ENCODE measurements at regions not wholly inside any gene's neighbourhood (a gene's known extent, or its start where the extent isn't known, plus 50 kb on each side); places are given as distances from the start of the nearest gene placed in this dataset.

GRCh38 chr2:3959372-3959771 lies 256.0 kb downstream of the DCDC2C start:
- no peak overlapping the region for H3K9ac ChIP-seq (ENCODE audit: low read length in 2 of 2)
- no peaks in the 10 kb centered on the region for H3K4me1 ChIP-seq (ENCODE audit: control insufficient read depth, insufficient read depth, low read length)
- H3K9me3 ChIP-seq (ENCODE audit: control insufficient read depth in 2 of 2, low read length in 2 of 2), result no peaks in the 10 kb centered on the region
- H3K36me3 ChIP-seq (ENCODE audit: control insufficient read depth in 2 of 2, insufficient read depth in 2 of 2, low read length in 2 of 2), result no peaks in the 10 kb centered on the region
- no peak overlapping the region for H3K27ac ChIP-seq (ENCODE audit: low read length)
- H3K27me3 ChIP-seq (ENCODE audit: control insufficient read depth in 1 of 2, insufficient read depth in 2 of 2, low read length in 2 of 2), result peaks cover 5 to 8% of the 10 kb centered on the region in 2 donors
- H3K4me3 ChIP-seq (ENCODE audit: low read length in 2 of 2), result no peak overlapping the region

DNA sequence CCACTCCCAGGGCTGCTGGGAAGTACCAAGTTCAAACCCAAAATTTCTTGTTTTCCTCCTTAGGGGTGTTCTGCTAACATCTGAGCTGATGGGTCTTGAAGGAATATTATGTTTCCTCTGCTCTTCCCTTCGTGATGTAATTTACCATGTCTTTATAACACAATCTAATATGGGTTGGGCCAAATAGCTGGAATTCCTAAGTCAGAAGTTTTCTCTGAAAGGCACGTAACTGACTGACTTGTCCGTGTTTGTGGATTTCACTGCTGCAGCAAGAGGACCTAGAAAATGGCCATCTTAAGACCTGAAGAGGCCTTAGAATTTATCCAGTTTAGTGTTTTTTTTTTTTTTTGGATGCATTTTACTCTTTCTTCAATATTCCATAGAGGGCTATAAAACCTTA lies 256.7 kb downstream of the DCDC2C start:
- no peak overlapping the region for H3K9ac ChIP-seq (ENCODE audit: low read length in 2 of 2)
- H3K36me3 ChIP-seq (ENCODE audit: control insufficient read depth in 2 of 2, insufficient read depth in 2 of 2, low read length in 2 of 2), result no peaks in the 10 kb centered on the region
- H3K9me3 ChIP-seq (ENCODE audit: control insufficient read depth in 2 of 2, low read length in 2 of 2), result no peaks in the 10 kb centered on the region
- no peak overlapping the region for H3K4me3 ChIP-seq (ENCODE audit: low read length in 2 of 2)
- peaks cover 5 to 8% of the 10 kb centered on the region in 2 donors for H3K27me3 ChIP-seq (ENCODE audit: control insufficient read depth in 1 of 2, insufficient read depth in 2 of 2, low read length in 2 of 2)
- H3K27ac ChIP-seq (ENCODE audit: low read length), result no peak overlapping the region
- H3K4me1 ChIP-seq (ENCODE audit: control insufficient read depth, insufficient read depth, low read length), result no peaks in the 10 kb centered on the region

GRCh38 chr2:3962719-3963118 lies 259.3 kb downstream of the DCDC2C start:
- Histone ChIP-seq H3K4me3 (ENCODE audit: low read length in 2 of 2) (no peak overlapping the region), H3K27me3 (ENCODE audit: control insufficient read depth in 1 of 2, insufficient read depth in 2 of 2, low read length in 2 of 2) (peaks cover 5 to 11% of the 10 kb centered on the region in 2 donors), H3K27ac (ENCODE audit: low read length) (no peak overlapping the region), H3K9me3 (ENCODE audit: control insufficient read depth in 2 of 2, low read length in 2 of 2) (no peaks in the 10 kb centered on the region), H3K4me1 (ENCODE audit: control insufficient read depth, insufficient read depth, low read length) (no peaks in the 10 kb centered on the region), H3K36me3 (ENCODE audit: control insufficient read depth in 2 of 2, insufficient read depth in 2 of 2, low read length in 2 of 2) (no peaks in the 10 kb centered on the region), H3K9ac (ENCODE audit: low read length in 2 of 2) (no peak overlapping the region)

DNA sequence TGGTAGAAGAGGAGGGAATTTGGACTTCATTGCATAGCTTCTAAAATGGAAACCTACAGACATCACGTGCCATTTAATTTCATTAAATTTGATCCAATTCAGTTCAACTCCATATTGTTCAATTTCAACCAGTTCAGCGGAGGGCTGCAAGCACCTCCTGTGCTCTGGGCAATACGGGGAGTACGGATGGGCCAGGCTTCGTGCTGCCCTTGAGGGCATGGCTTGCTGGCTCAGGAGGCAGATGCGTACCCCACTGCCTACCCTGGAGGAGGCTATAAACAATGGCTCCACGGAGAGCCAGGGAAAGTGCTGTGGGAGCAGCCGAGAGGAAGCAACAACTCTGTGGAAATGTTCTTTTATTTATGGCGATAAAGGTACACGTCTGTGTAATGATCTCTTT lies 261.8 kb downstream of the DCDC2C start:
- Histone ChIP-seq H3K36me3 (ENCODE audit: control insufficient read depth in 2 of 2, insufficient read depth in 2 of 2, low read length in 2 of 2) (no peaks in the 10 kb centered on the region), H3K9ac (ENCODE audit: low read length in 2 of 2) (no peak overlapping the region), H3K27me3 (ENCODE audit: control insufficient read depth in 1 of 2, insufficient read depth in 2 of 2, low read length in 2 of 2) (peaks cover 5 to 11% of the 10 kb centered on the region in 2 donors), H3K4me3 (ENCODE audit: low read length in 2 of 2) (no peak overlapping the region), H3K4me1 (ENCODE audit: control insufficient read depth, insufficient read depth, low read length) (no peaks in the 10 kb centered on the region), H3K9me3 (ENCODE audit: control insufficient read depth in 2 of 2, low read length in 2 of 2) (no peaks in the 10 kb centered on the region), H3K27ac (ENCODE audit: low read length) (no peak overlapping the region)

DNA sequence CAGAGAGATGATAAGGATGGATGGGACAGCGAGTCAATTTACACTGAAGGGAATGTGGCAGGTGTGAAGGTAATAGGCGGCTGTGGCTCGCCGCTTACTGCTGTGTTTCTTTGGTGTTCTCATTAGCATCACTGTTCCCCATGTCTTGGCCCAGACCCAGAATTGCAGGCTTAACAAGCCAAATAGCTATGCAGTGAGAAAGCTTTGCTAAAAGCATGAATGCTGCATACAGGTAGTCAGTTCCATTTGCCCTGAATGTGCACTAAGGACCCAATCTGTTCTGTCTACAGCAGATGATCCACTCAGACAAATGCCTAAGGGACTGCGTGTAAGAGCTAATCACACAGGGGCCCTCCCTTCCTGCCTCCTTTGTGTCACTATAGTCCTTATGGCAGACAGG lies 262.6 kb downstream of the DCDC2C start:
- H3K27ac ChIP-seq (ENCODE audit: low read length), result no peak overlapping the region
- H3K9me3 ChIP-seq (ENCODE audit: control insufficient read depth in 2 of 2, low read length in 2 of 2), result no peaks in the 10 kb centered on the region
- H3K9ac ChIP-seq (ENCODE audit: low read length in 2 of 2), result no peak overlapping the region
- H3K4me1 ChIP-seq (ENCODE audit: control insufficient read depth, insufficient read depth, low read length), result no peaks in the 10 kb centered on the region
- peaks cover 5 to 13% of the 10 kb centered on the region in 2 donors for H3K27me3 ChIP-seq (ENCODE audit: control insufficient read depth in 1 of 2, insufficient read depth in 2 of 2, low read length in 2 of 2)
- no peak overlapping the region for H3K4me3 ChIP-seq (ENCODE audit: low read length in 2 of 2)
- H3K36me3 ChIP-seq (ENCODE audit: control insufficient read depth in 2 of 2, insufficient read depth in 2 of 2, low read length in 2 of 2), result no peaks in the 10 kb centered on the region

DNA sequence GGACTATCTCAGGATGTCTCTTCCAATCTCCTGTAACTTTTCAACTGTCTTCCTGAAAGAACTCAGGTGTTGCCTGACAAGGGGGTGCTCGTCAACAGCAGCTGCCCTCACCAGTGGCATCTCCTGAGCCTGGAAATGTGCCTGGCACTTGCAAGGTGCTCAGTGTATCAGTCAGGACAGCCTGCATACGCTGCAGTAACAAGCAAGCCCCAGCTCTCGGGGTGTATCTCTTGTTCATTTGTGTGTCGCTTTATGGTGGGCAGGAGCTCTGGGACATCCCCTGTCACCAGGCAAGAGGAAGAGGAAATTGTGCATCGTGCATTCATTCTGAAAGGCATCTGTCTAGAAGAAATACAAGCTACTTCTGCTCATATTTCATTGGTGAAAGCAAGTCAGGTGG lies 263.1 kb downstream of the DCDC2C start:
- Histone ChIP-seq H3K4me3 (ENCODE audit: low read length in 2 of 2) (no peak overlapping the region), H3K36me3 (ENCODE audit: control insufficient read depth in 2 of 2, insufficient read depth in 2 of 2, low read length in 2 of 2) (no peaks in the 10 kb centered on the region), H3K9ac (ENCODE audit: low read length in 2 of 2) (no peak overlapping the region), H3K27ac (ENCODE audit: low read length) (no peak overlapping the region), H3K4me1 (ENCODE audit: control insufficient read depth, insufficient read depth, low read length) (no peaks in the 10 kb centered on the region), H3K27me3 (ENCODE audit: control insufficient read depth in 1 of 2, insufficient read depth in 2 of 2, low read length in 2 of 2) (peaks cover 10 to 14% of the 10 kb centered on the region in 2 donors), H3K9me3 (ENCODE audit: control insufficient read depth in 2 of 2, low read length in 2 of 2) (no peaks in the 10 kb centered on the region)

- Histone ChIP-seq H3K9ac (ENCODE audit: low read length in 2 of 2) (no peak overlapping the region), H3K27me3 (ENCODE audit: control insufficient read depth in 1 of 2, insufficient read depth in 2 of 2, low read length in 2 of 2) (peaks cover 6 to 10% of the 10 kb centered on the region in 2 donors), H3K27ac (ENCODE audit: low read length) (no peak overlapping the region), H3K9me3 (ENCODE audit: control insufficient read depth in 2 of 2, low read length in 2 of 2) (no peaks in the 10 kb centered on the region), H3K4me1 (ENCODE audit: control insufficient read depth, insufficient read depth, low read length) (no peaks in the 10 kb centered on the region), H3K36me3 (ENCODE audit: control insufficient read depth in 2 of 2, insufficient read depth in 2 of 2, low read length in 2 of 2) (no peaks in the 10 kb centered on the region), H3K4me3 (ENCODE audit: low read length in 2 of 2) (no peak overlapping the region)
These were observed 265.4 kb downstream of the DCDC2C start for GRCh38 chr2:3968736-3969135.

DNA sequence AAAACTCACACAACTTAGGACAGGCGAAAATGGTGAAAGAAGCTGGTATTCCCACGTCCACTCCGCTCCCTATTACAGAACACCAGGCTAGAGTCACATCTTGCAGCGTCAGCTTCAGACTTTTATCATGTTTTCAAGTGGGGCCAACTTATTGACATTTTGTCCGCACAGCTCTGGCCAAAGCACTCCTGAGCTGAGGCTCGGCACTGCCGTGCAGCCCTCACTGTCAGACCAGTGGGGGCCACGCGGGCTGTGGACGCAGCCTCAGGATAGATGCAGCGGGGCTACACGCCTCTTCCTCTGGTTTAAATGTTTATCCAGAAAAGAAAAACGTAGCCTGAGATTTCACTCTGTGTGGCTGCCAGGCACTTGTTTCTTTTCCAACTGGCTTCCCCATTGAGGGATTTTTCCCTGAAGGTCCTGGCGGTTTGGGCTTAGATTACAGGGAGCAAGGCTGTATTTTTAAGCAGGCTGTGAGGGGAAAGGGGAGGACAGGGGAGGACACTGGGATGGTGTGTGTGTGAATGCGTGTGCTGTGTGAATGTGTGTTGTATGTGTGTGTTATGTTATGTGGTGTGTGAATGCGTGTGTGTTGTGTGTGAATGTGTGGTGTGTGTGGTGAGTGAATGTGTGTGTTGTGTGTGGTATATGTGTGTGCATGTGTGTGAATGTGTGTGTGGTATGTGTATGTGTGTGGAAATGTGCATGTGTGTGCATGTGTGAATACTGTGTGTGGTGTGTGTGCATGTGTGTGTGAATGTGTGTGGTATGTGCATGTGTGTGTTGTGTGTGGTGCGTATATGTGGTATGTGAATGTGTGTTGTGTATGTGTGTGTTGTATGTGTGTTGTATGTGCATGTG lies 267.6 kb downstream of the DCDC2C start:
- no peaks in the 10 kb centered on the region for H3K9me3 ChIP-seq (ENCODE audit: control insufficient read depth in 2 of 2, low read length in 2 of 2)
- no peaks in the 10 kb centered on the region for H3K4me1 ChIP-seq (ENCODE audit: control insufficient read depth, insufficient read depth, low read length)
- no peak overlapping the region for H3K27ac ChIP-seq (ENCODE audit: low read length)
- no peak overlapping the region for H3K4me3 ChIP-seq (ENCODE audit: low read length in 2 of 2)
- peaks cover 3 to 10% of the 10 kb centered on the region in 2 donors for H3K27me3 ChIP-seq (ENCODE audit: control insufficient read depth in 1 of 2, insufficient read depth in 2 of 2, low read length in 2 of 2)
- H3K9ac ChIP-seq (ENCODE audit: low read length in 2 of 2), result no peak overlapping the region
- no peaks in the 10 kb centered on the region for H3K36me3 ChIP-seq (ENCODE audit: control insufficient read depth in 2 of 2, insufficient read depth in 2 of 2, low read length in 2 of 2)

GRCh38 chr2:3971652-3972192 lies 268.3 kb downstream of the DCDC2C start:
- H3K27me3 ChIP-seq (ENCODE audit: control insufficient read depth in 1 of 2, insufficient read depth in 2 of 2, low read length in 2 of 2), result peaks cover 3 to 10% of the 10 kb centered on the region in 2 donors
- H3K4me1 ChIP-seq (ENCODE audit: control insufficient read depth, insufficient read depth, low read length), result no peaks in the 10 kb centered on the region

GRCh38 chr2:3972377-3972776 lies 269.0 kb downstream of the DCDC2C start:
- H3K27me3 ChIP-seq (ENCODE audit: control insufficient read depth in 1 of 2, insufficient read depth in 2 of 2, low read length in 2 of 2), result peaks cover 3 to 10% of the 10 kb centered on the region in 2 donors

More at GRCh38 chr2:3971652-3972192, 268.3 kb downstream of the DCDC2C start:
- H3K9ac ChIP-seq (ENCODE audit: low read length in 2 of 2), result no peak overlapping the region
- H3K4me3 ChIP-seq (ENCODE audit: low read length in 2 of 2), result no peak overlapping the region
- no peaks in the 10 kb centered on the region for H3K36me3 ChIP-seq (ENCODE audit: control insufficient read depth in 2 of 2, insufficient read depth in 2 of 2, low read length in 2 of 2)
- no peaks in the 10 kb centered on the region for H3K9me3 ChIP-seq (ENCODE audit: control insufficient read depth in 2 of 2, low read length in 2 of 2)
- no peak overlapping the region for H3K27ac ChIP-seq (ENCODE audit: low read length)

GRCh38 chr2:3974765-3975164 lies 271.4 kb downstream of the DCDC2C start:
- no peak overlapping the region for H3K27ac ChIP-seq (ENCODE audit: low read length)
- no peak overlapping the region for H3K9ac ChIP-seq (ENCODE audit: low read length in 2 of 2)
- no peaks in the 10 kb centered on the region for H3K4me1 ChIP-seq (ENCODE audit: control insufficient read depth, insufficient read depth, low read length)
- peaks cover 3 to 8% of the 10 kb centered on the region in 2 donors for H3K27me3 ChIP-seq (ENCODE audit: control insufficient read depth in 1 of 2, insufficient read depth in 2 of 2, low read length in 2 of 2)
- no peaks in the 10 kb centered on the region for H3K36me3 ChIP-seq (ENCODE audit: control insufficient read depth in 2 of 2, insufficient read depth in 2 of 2, low read length in 2 of 2)
- peaks cover 4% of the 10 kb centered on the region in 2 donors for H3K9me3 ChIP-seq (ENCODE audit: control insufficient read depth in 2 of 2, low read length in 2 of 2)
- no peak overlapping the region for H3K4me3 ChIP-seq (ENCODE audit: low read length in 2 of 2)

More at GRCh38 chr2:3972377-3972776, 269.0 kb downstream of the DCDC2C start:
- Histone ChIP-seq H3K4me1 (ENCODE audit: control insufficient read depth, insufficient read depth, low read length) (no peaks in the 10 kb centered on the region), H3K9me3 (ENCODE audit: control insufficient read depth in 2 of 2, low read length in 2 of 2) (no peaks in the 10 kb centered on the region), H3K4me3 (ENCODE audit: low read length in 2 of 2) (no peak overlapping the region), H3K9ac (ENCODE audit: low read length in 2 of 2) (no peak overlapping the region), H3K27ac (ENCODE audit: low read length) (no peak overlapping the region), H3K36me3 (ENCODE audit: control insufficient read depth in 2 of 2, insufficient read depth in 2 of 2, low read length in 2 of 2) (no peaks in the 10 kb centered on the region)
